Stimulated activated CD8-positive, alpha-beta memory T cell treated with anti-CD3 and anti-CD28 coated beads, Interleukin-4, amount 100 ng/mL, for 24 hours (primary cell): ENCODE measurements at regions not wholly inside any gene's neighbourhood (a gene's known extent, or its start where the extent isn't known, plus 50 kb on each side); places are given as distances from the start of the nearest gene placed in this dataset.
"Not testable (repeated sequence)": the region's sequence is repeated elsewhere in the genome, so short reads cannot be mapped to it uniquely, and the experiment has no call there.

Source experiments
- DNase-seq: peaks from one replicate; pipeline ENCODE4 v3.0.0-alpha.2; 2020; ENCODE audit warnings: low read depth

GRCh38 chr16:61002479-61003204 lies 1033.6 kb downstream of the CDH8 start:
- no peak for DNase-seq

GRCh38 chr16:60991886-60992285 lies 1044.4 kb downstream of the CDH8 start:
- DNase-seq: no peak

DNA sequence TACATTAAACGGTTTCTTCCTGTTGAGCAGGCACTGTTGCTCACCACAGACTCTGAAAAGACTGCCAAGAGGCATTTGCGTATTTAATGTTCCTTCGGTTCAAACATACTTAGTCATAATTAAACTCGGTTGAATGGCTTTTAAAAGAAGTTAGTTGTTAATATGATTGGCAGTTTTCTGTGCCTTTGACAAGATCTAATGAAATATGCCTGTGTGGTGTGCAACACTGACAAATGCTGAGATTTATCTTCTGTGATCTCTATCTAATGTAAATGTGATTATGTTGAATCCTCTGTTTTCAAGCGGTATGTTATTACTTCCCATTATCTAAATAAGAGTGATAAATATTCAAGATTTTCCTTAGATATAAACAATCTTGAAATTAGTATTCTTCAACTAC lies 1046.6 kb downstream of the CDH8 start:
- DNase-seq: no peak

GRCh38 chr16:60979119-60979518 lies 1057.1 kb downstream of the CDH8 start:
- DNase-seq: no peak

- DNase-seq: no peak
Observed at GRCh38 chr16:60949800-60950199, 1086.4 kb downstream of the CDH8 start.

GRCh38 chr16:60945225-60945624 lies 1091.0 kb downstream of the CDH8 start:
- no peak for DNase-seq

- DNase-seq: not testable (repeated sequence)
Observed at GRCh38 chr16:60936189-60936588, 1100.0 kb downstream of the CDH8 start.

DNA sequence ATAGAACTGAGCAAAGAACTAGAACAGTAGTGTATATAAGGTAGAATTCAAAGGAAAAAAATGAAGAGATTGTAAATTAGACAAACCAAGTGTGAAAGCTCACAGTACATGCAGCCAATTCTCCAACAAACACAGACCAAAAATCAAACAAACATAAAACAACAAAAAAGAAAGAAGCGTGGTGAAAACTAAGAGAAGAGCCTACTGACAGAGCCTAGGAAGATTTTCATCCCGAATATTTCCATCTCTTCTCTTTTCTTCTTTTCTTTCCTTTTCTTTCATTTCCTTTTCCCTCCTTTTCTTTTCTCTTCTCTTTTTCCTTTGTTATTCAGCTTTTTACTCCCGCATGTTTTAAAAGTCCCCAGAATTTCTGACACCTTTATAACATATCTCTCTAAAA lies 1103.6 kb downstream of the CDH8 start:
- DNase-seq: no peak

DNA sequence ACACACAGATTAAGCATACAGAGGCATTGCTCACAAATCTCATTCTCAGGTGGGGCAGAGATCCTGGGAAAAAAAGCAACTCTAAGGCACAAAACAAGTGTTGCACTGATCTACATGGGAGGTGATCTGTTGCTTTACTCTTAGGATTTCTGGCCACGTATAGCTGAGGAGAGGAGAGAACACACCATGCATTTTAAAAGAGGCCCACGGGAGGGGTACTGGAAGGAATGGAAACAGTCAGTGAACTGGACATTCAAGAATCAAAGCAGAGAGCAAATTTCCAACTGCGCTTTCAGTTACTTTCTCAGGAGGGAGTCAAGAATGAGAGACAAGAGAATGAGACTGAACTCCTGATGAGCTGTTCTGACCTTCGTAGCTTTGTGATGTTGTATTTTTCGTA lies 1105.9 kb downstream of the CDH8 start:
- no peak for DNase-seq

DNA sequence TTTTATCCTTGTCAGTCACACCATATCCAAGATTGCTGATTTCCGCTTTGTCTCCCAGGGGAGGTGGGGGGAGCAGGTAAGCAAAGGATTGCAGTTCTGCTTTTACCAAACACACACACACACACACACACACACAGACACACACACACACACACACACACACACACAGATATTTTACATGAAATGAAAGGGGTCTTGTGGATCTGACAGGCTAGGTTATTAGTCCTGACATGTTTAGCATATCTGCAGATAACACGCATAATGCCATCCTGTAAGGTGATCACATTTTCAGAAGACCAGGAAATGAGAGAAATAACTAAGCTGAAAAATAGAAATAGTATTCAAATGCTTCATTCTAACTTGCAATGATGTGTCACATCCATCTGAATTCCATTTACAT lies 1113.3 kb downstream of the CDH8 start:
- DNase-seq: no peak

- no peak for DNase-seq
Observed at GRCh38 chr16:60914334-60914733, 1121.9 kb downstream of the CDH8 start.

DNA sequence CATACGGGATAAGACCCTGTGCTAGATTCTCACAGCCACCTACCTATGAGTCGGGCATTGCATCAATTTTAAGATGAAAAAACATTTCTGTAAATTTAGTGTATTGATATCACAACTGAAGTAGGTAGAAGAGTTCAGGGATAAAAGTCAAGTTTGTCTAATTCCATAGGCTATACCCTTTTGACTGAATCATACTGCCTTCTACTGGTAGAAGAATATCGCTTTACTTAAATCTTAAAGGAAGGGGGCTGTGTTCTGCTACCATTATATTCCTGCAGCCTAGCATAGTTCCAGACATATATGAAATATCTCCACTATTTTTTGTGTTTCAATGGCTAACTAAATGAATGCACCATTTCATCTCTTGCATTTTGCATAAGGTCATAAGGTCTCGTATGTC lies 1128.6 kb downstream of the CDH8 start:
- no peak for DNase-seq

- no peak for DNase-seq
Observed at GRCh38 chr16:60905811-60906210, 1130.4 kb downstream of the CDH8 start.

- no peak for DNase-seq
Observed at GRCh38 chr16:60902114-60902513, 1134.1 kb downstream of the CDH8 start.

DNA sequence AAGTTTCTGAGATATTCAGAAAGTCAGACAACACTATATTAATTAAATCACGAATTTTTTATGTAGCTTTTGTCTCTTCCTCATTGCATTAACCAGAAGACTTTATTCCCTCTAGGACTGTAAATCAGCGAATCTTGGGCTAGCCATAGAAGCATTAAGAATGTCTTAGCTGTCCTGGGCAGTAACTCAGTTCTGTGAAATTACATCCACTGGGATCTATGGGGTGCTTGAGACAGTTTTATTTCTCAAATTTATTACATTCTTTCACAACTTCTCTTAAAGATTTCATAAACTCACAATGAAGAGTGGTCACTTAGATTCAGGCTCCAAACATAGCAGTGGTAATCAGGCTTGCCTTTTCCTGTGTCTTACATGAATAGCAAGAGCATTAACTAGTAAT lies 1153.4 kb downstream of the CDH8 start:
- no peak for DNase-seq

DNA sequence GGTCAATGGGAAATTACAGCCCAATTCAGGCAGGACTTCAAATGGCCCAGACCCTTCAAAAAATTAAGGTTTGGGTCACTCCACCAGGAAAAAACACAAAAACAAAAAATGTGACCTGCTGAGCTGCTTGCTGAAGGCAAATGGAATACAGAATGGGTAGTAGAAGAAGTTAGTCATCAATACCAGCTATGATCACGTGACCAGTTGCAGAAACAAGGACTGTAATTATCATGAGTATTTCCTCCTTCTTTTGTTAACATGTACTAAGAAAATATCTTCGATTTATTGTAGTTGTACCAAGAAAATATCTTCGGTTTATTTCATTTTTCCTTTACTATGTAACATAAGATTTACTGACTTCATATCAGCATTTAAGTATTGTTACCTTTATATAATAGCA lies 1183.6 kb downstream of the CDH8 start:
- no peak for DNase-seq

DNA sequence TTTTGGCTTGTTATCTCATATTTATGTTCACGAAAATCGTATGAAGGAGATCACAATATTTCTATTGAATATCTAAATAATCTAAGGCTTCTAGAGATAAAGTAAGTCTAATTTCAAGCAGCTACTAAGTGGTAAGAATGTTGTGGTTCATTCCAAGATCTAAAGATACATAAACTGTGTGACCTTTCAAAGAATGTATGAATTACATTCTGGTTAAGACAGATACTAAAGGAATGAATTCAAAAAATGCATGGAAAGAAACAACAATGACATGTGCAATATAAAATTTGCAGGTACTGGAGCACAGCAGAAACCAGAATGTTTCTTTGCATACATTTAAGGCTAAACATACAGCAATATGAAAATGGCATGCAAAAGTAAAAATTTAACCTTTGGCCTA lies 1214.6 kb downstream of the CDH8 start:
- no peak for DNase-seq

DNA sequence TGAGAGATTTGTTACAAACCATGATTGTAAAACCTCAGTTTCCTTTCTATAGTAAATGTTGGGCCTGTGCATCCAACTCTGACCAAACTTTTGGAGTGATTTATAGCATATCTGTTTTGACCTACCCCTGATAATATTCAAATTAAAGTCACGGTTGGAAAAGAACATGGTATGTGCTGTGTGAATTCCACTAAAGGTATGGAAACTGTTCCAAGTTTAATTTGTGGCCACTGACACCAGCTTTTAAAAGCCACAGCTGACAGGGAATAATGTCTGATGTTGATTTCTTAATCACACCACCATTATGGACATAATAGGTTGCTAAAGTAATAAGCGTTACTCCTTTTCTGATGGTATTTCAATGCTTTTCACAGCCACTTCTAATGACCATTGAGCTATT lies 1215.9 kb downstream of the CDH8 start:
- no peak for DNase-seq

GRCh38 chr16:60818465-60818864 lies 1217.8 kb downstream of the CDH8 start:
- no peak for DNase-seq

GRCh38 chr16:60816461-60816860 lies 1219.8 kb downstream of the CDH8 start:
- no peak for DNase-seq

- DNase-seq: no peak
Observed at GRCh38 chr16:60815865-60816264, 1220.4 kb downstream of the CDH8 start.

DNA sequence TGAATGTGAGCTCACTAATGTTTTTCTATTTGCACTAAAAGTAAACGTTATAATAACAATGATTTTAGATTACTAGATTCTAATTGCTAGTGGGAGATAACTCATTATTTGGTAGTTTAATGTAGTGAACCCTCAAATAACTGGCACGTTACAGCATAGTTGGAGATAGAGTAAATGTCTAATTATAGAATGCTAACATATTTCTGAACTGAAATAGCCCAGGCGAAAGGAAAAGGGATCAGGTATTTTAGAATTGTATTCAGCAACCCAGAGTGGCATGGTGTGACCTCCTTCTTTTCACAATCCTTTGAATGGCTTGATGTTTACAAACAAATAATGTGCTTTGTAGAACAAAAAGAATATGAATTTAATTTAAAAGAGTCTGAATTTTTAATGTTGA lies 1221.2 kb downstream of the CDH8 start:
- DNase-seq: no peak

DNA sequence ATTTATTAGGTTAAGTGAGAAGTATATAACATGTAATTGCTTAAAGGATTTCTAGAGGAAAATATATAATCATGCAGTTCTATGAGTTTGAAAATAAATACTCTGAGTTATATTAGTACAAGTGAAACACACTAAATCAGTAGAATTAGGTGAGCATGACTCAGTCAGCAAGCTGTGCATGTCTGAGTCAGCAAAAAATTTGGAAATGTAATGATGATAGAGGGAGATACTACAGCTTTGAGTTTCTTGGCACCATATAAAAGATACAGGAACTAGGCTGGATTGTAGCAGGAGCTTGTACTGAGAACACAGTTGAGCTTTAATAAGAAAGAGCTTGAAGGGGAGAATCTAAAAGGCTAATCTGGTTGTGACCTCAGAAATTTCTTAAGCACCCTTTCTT lies 1224.6 kb downstream of the CDH8 start:
- no peak for DNase-seq

DNA sequence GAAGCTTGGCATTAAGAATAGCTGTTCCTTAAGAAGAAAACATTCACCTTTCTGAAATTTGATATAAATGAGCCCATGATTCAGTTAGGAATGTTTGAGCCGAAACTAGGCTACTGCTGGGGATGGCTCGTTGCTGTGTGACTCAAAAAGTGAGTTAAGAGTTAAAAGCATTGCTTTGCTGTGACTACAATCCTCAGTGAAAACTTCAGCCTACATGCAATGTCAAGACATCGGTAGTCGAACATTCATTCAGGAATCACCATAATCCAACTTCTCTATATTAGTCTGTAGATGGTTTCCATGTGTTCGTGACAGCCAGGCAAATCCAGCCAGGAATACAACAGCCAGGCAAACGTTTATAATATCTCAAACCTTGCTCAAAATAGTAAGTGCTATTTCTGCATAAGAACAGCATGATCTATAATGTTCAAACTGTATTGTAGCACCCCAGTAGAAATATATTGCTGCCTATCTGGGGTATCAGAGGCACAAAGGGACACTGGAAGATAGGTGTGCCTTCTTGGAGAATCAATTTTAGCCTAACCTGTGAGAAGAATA lies 1225.1 kb downstream of the CDH8 start:
- no peak for DNase-seq
